SK-MEL-5 (cell line): ENCODE measurements at regions not wholly inside any gene's neighbourhood (a gene's known extent, or its start where the extent isn't known, plus 50 kb on each side); places are given as distances from the start of the nearest gene placed in this dataset.
"Not testable (repeated sequence)": the region's sequence is repeated elsewhere in the genome, so short reads cannot be mapped to it uniquely, and the experiment has no call there.

ENCODE experiments used
- DNase-seq: peaks from one replicate; pipeline ENCODE4 v3.0.0-alpha.2; 2016; ENCODE audit warnings: low read depth, low spot score
- in situ Hi-C: cut with HindIII; loops from 2 replicates; pipeline ENCODE4 v1.10.0; 2016; ENCODE audit warnings: low sequenced_read_pairs, high pct_unique_total_duplicates, low pct_unique_long_range_greater_than_20kb

GRCh38 chr13:70284371-70284770, 176.1 kb upstream of the KLHL1 start:
- in situ Hi-C loops, result no loop called here
- DNase-seq, result no peak

DNA sequence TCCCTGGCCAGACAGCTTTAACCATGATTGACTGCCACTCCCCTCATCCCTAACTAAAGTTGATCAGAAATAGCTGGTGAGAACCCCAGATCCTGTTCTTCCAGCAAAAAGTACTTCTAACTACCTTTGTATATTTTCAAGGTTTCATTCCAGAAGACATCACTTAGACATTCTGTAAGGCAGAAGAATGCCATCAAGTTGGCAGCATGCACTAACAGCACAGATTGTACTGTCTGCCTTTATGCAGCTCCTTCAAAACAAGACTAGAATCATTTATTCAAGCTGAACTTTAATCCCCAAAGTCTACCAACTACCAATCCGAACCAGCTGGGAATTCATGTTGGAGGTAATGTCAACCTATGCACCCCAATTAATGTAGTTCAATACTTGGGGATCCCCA, 167.6 kb upstream of the KLHL1 start:
- in situ Hi-C loops, result no loop called here

GRCh38 chr13:70255406-70255991, 147.2 kb upstream of the KLHL1 start:
- in situ Hi-C loops, result no loop called here
- no peak for DNase-seq

More for the DNA sequence above, 167.6 kb upstream of the KLHL1 start:
- DNase-seq, result no peak

DNA sequence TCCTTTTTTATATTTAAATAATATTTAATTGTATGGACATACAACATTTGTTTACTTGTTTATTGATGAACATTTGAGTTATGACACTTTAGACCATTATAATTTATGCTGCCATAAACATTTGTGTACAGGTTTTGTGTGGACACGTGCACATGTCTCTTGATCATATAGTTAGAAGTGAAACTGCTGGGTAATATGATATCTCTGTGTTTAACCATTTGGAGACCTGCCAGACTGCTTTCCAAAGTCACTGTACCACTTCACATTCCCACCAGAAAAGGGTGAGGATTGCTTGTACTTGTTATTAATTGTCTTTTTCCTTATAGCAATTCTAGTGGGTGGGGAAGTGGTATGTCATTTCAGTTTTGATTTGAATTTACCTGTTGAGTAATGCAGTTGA, 145.6 kb upstream of the KLHL1 start:
- in situ Hi-C loops, result no loop called here
- no peak for DNase-seq

GRCh38 chr13:70253411-70253810, 145.2 kb upstream of the KLHL1 start:
- DNase-seq, result no peak
- in situ Hi-C loops, result no loop called here

GRCh38 chr13:70249332-70250064, 141.2 kb upstream of the KLHL1 start:
- in situ Hi-C loops, result no loop called here
- peak; percentile 86 for DNase-seq

DNA sequence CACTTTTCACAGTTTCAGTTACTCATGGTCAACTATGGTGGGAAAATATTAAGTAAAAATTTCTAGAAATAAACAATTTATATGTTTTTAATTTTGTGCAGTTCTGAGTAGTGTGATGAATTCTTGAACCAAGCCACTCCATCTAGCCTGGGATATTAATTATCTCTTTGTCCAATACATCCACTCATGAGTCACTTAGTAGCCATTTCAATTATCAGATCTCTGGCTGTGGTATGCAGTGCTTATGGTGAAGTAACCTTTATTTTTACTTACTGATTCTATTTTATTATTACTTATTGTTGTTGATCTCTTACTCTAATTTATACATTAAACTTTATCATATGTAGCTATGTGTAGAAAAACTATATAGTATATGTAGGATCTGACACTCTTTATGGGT, 128.9 kb upstream of the KLHL1 start:
- in situ Hi-C loops, result no loop called here
- no peak for DNase-seq

DNA sequence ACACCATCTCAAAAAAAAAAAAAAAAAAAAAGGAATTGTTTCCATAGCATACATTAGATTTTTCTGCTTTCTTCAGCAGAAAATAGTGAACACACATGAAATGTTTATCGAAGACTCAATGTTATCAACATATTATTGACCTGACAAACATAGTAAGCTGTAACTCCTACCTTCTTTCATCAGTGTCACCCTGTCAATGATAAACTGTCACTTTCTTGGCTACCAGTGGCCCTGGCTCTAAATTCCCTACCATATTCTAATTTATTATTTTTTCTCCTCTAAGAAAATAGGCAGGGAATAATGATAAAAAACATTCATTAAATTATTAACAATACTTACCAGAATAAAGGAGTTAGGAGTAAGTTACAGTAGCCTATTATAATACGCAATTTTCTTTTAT, 127.3 kb upstream of the KLHL1 start:
- no peak for DNase-seq
- in situ Hi-C loops, result no loop called here

DNA sequence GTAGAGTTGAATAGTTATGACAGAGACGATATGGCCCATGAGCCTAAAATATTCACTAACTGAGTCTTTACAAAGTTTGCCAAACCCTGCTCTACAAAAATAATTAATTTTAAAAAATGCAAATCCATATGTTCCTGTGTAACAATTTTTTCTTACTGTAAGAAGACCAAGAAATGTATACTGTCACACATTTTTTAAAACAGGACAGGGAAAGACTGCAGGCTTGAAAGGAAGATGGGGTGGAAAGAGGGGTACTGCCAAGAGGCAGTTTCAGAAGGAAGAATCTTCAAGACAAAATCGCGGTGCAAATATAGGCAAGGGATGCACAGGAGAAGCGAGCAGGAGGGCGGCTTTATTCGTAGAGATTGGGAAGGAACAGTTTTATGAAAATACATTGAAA, 115.7 kb upstream of the KLHL1 start:
- no peak for DNase-seq
- in situ Hi-C loops, result no loop called here

- in situ Hi-C loops, result no loop called here
These were observed 114.7 kb upstream of the KLHL1 start for GRCh38 chr13:70222926-70223325.

DNA sequence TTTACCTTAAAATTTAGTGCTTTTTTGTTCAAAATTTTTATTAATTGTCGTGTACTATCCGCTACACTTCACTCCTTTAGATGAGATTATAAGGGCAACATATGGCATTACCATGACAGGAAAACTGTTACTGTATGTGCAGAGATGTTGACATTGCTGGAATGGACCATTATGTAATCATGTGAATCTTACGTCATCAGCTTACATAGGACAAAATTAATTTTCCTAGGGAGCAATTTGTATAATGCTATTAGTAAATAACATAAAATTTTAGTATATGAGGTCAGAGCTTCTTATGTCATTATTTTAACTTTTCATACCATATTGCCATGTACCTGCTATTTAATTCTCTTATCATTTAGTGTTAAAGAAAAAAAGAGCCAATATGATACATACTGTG, 110.4 kb upstream of the KLHL1 start:
- in situ Hi-C loops, result no loop called here
- DNase-seq, result no peak

More at GRCh38 chr13:70222926-70223325, 114.7 kb upstream of the KLHL1 start:
- no peak for DNase-seq

DNA sequence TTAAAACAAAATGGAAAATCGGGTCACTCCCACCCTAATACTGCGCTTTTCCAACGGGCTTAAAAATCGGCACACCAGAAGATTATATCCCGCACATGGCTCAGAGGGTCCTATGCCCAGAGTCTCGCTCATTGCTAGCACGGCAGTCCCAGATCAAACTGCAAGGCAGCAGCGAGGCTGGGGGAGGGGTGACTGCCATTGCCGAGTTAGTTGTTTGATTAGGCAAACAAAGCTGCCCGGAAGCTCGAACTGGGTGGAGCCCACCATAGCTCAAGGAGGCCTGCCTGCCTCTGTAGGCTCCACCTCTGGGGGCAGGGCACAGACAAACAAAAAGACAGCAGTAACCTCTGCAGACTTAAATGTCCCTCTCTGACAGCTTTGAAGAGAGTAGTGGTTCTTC, 100.7 kb upstream of the KLHL1 start:
- DNase-seq, in situ Hi-C loops: not testable (repeated sequence)

DNA sequence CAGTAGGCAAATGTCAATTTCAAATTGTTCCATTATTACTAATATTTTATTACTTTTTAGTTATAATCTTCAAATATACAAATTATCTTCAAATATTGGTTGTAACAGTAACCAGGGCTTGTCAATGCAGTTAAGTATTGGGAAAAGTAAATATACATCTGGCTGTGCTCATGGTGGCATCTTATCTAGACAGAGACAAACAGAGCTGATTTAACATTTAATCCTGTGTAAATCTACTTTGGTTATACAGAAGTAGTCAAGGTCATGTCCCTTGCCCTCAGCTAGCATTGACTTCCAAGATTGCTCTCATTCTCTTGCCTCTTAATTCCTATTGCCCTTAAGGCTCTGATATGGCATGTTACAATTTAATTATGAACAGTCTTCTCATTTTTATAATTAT, 98.4 kb upstream of the KLHL1 start:
- in situ Hi-C loops, result no loop called here
- no peak for DNase-seq

- in situ Hi-C loops, result no loop called here
- no peak for DNase-seq
These were observed 95.5 kb upstream of the KLHL1 start for GRCh38 chr13:70203661-70204229.

- no peak for DNase-seq
- in situ Hi-C loops, result no loop called here
These were observed 82.8 kb upstream of the KLHL1 start for GRCh38 chr13:70191034-70191433.

- in situ Hi-C loops, result no loop called here
- DNase-seq, result no peak
These were observed 81.7 kb upstream of the KLHL1 start for GRCh38 chr13:70189981-70190380.

GRCh38 chr13:70188567-70188966, 80.3 kb upstream of the KLHL1 start:
- DNase-seq, result no peak

GRCh38 chr13:70183041-70183440, 74.8 kb upstream of the KLHL1 start:
- in situ Hi-C loops, result no loop called here
- DNase-seq, result peak; percentile 92

More at GRCh38 chr13:70188567-70188966, 80.3 kb upstream of the KLHL1 start:
- in situ Hi-C loops, result no loop called here
